Sigmoid colon (tissue), 6 donors: ENCODE measurements at regions not wholly inside any gene's neighbourhood (a gene's known extent, or its start where the extent isn't known, plus 50 kb on each side); places are given as distances from the start of the nearest gene placed in this dataset.

Experiments used
- DNase-seq: peaks from one replicate; pipeline ENCODE4 v3.0.0-alpha.2; 2019
- H3K27ac ChIP-seq, 4 donors: fragments of 200-600 bp; sonication (generic); one replicate each; pipeline ENCODE4 v1.5.1; 2016 to 2019; ENCODE audit warnings: mild to moderate bottlenecking in 1 of 4
- H3K27me3 ChIP-seq, 3 donors: fragments of 200-600 bp; sonication (generic); one replicate each; pipeline ENCODE4 v1.5.1; 2019; ENCODE audit warnings: mild to moderate bottlenecking in 1 of 3
- H3K36me3 ChIP-seq, 4 donors: fragments of 200-600 bp; sonication (generic); one replicate each; pipeline ENCODE4 v1.5.1; 2016 to 2019
- H3K4me1 ChIP-seq, 4 donors: fragments of 200-600 bp; sonication (generic); one replicate each; pipeline ENCODE4 v1.5.1; 2017 to 2019
- H3K4me3 ChIP-seq, 4 donors: fragments of 200-600 bp; sonication (generic); one replicate each; pipeline ENCODE4 v1.5.1; 2017 to 2019; ENCODE audit warnings: mild to moderate bottlenecking in 2 of 4, moderate library complexity in 1 of 4
- H3K9me3 ChIP-seq, 4 donors: fragments of 200-600 bp in 3 of 4; sonication (generic) in 3 of 4; one replicate each; pipeline versions ENCODE4 v1.5.1 to v1.6.1; 2013 to 2019
- CTCF ChIP-seq, 4 experiments: fragments of 450-650 bp in 3 of 4; fragments of 200-600 bp in 1 of 4; IDR thresholded peaks; one replicate each; pipeline ENCODE4 v1.5.1; 2016 to 2019; ENCODE audit warnings: antibody characterized with exemption in 4 of 4, mild to moderate bottlenecking in 3 of 4, moderate library complexity in 2 of 4
- EP300 ChIP-seq, 4 donors: sonication (generic); formaldehyde crosslinking; IDR thresholded peaks; one replicate each; pipeline ENCODE4 v1.6.1; 2017; ENCODE audit warnings: antibody characterized with exemption in 4 of 4
- POLR2A ChIP-seq, 2 donors: fragments of 450-650 bp; IDR thresholded peaks; one replicate each; pipeline ENCODE4 v1.6.1; 2016; ENCODE audit warnings: antibody characterized with exemption in 2 of 2, mild to moderate bottlenecking in 2 of 2, moderate library complexity in 2 of 2
- POLR2AphosphoS5 ChIP-seq, 4 donors: sonication (generic); formaldehyde crosslinking; IDR thresholded peaks; one replicate each; pipeline ENCODE4 v1.6.1; 2017; ENCODE audit warnings: antibody characterized with exemption in 4 of 4
- WGBS, 2 donors: extraction: QIAGEN DNeasy Blood & Tissue Kit; methylation state at CpG; one replicate each; pipeline ENCODE4 v1.1.7; 2013; 5-methylcytosine and 5-hydroxymethylcytosine counted together
- intact Hi-C: fragments of 100-400 bp; cut with DNase I; formaldehyde crosslinking; loops from one replicate; pipeline ENCODE4 v1.15.1; 2023
- donor health status: healthy with polysubstance abuse.
- donor health status: healthy.

GRCh38 chr6:48766349-48766748, 655.4 kb upstream of the PTCHD4 start:
- H3K36me3 ChIP-seq = no peaks in the 10 kb centered on the region
- intact Hi-C loops = no loop called here
- no peaks in the 10 kb centered on the region for H3K4me1 ChIP-seq
- TF ChIP-seq POLR2A (IDR thresholded peaks at IDR 0.05) (no peak), POLR2AphosphoS5 (IDR thresholded peaks at IDR 0.05) (no peak)
- no peak overlapping the region for H3K4me3 ChIP-seq
- no peak for DNase-seq
- no peak overlapping the region for H3K27ac ChIP-seq
- H3K27me3 ChIP-seq = no peaks in the 10 kb centered on the region
- no peaks in the 10 kb centered on the region for H3K9me3 ChIP-seq
- WGBS, 2 donors = 74 to 88% methylated on average over 3 of the region's 3 CpGs

GRCh38 chr6:48765352-48765961, 654.5 kb upstream of the PTCHD4 start:
- no peak for DNase-seq
- no peak overlapping the region for H3K27ac ChIP-seq
- H3K4me3 ChIP-seq = no peak overlapping the region
- intact Hi-C loops = no loop called here
- H3K27me3 ChIP-seq = no peaks in the 10 kb centered on the region
- TF ChIP-seq POLR2A (IDR thresholded peaks at IDR 0.05) = no peak
- no peak for TF ChIP-seq CTCF (IDR thresholded peaks at IDR 0.05)
- TF ChIP-seq POLR2AphosphoS5 (IDR thresholded peaks at IDR 0.05) = no peak
- TF ChIP-seq EP300 (IDR thresholded peaks at IDR 0.05) = no peak
- H3K36me3 ChIP-seq = no peaks in the 10 kb centered on the region
- 10 to 16% methylated on average over 7 of the region's 7 CpGs for whole genome bisulfite sequencing, 2 donors
- H3K4me1 ChIP-seq = no peaks in the 10 kb centered on the region
- no peaks in the 10 kb centered on the region for H3K9me3 ChIP-seq

GRCh38 chr6:48764286-48765044, 653.5 kb upstream of the PTCHD4 start:
- TF ChIP-seq POLR2A (IDR thresholded peaks at IDR 0.05) (no peak), CTCF (IDR thresholded peaks at IDR 0.05) (no peak), EP300 (IDR thresholded peaks at IDR 0.05) (no peak), POLR2AphosphoS5 (IDR thresholded peaks at IDR 0.05) (no peak)
- H3K27ac ChIP-seq = no peak overlapping the region
- WGBS, 2 donors = 83 to 89% methylated on average over 6 of the region's 6 CpGs
- H3K27me3 ChIP-seq = no peaks in the 10 kb centered on the region
- no peak overlapping the region for H3K4me3 ChIP-seq
- intact Hi-C loops = no loop called here
- H3K9me3 ChIP-seq = no peaks in the 10 kb centered on the region
- no peaks in the 10 kb centered on the region for H3K4me1 ChIP-seq
- H3K36me3 ChIP-seq = no peaks in the 10 kb centered on the region
- no peak for DNase-seq

- Histone ChIP-seq H3K4me1 (no peaks in the 10 kb centered on the region), H3K27me3 (no peaks in the 10 kb centered on the region), H3K4me3 (no peak overlapping the region), H3K27ac (no peak overlapping the region), H3K9me3 (no peaks in the 10 kb centered on the region), H3K36me3 (no peaks in the 10 kb centered on the region)
- intact Hi-C loops = no loop called here
- no peak for DNase-seq
- WGBS, 2 donors = 44 to 78% methylated on average over 1 of the region's 1 CpG
- no peak for TF ChIP-seq POLR2A (IDR thresholded peaks at IDR 0.05)
- TF ChIP-seq POLR2AphosphoS5 (IDR thresholded peaks at IDR 0.05) = no peak
- no peak for TF ChIP-seq CTCF (IDR thresholded peaks at IDR 0.05)
- no peak for TF ChIP-seq EP300 (IDR thresholded peaks at IDR 0.05)
These were observed 646.7 kb upstream of the PTCHD4 start for GRCh38 chr6:48757661-48758060.

- DNase-seq = no peak
- H3K9me3 ChIP-seq = no peaks in the 10 kb centered on the region
- intact Hi-C loops = no loop called here
- TF ChIP-seq POLR2AphosphoS5 (IDR thresholded peaks at IDR 0.05) (no peak), EP300 (IDR thresholded peaks at IDR 0.05) (no peak), POLR2A (IDR thresholded peaks at IDR 0.05) (no peak), CTCF (IDR thresholded peaks at IDR 0.05) (no peak)
- H3K27me3 ChIP-seq = no peaks in the 10 kb centered on the region
- H3K27ac ChIP-seq = no peak overlapping the region
- no peaks in the 10 kb centered on the region for H3K36me3 ChIP-seq
- 60 to 66% methylated on average over 3 of the region's 3 CpGs for WGBS, 2 donors
- H3K4me3 ChIP-seq = no peak overlapping the region
- no peaks in the 10 kb centered on the region for H3K4me1 ChIP-seq
These were observed 644.3 kb upstream of the PTCHD4 start for GRCh38 chr6:48755315-48755714.
